ENCODE measurements at regions not wholly inside any gene's neighbourhood (a gene's known extent, or its start where the extent isn't known, plus 50 kb on each side); places are given as distances from the start of the nearest gene placed in this dataset.

DNA sequence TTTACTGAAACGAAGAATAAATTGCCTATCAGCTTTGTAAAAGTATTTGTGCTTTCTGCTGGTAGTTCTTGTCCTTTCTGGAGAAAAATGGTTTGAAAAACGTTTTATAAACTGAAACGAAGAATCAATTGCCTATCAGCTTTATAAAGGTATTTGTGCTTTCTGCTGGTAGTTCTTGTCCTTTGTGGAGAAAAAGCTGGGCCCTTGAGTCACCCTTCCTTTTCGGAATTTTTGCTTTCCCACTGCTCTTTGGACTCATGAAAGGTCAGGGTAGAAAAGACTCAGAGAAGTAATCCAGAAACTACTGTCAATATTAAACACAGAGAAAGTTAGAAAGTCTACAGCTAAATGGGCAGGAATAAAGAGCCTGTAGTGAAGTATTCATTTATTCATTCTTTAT, 72.8 kb downstream of the EOMES start:
- TF ChIP-seq POLR2A (IDR thresholded peaks at IDR 0.05; ENCODE audit: low read depth, low read length) (no peak), POLR2AphosphoS5 (IDR thresholded peaks at IDR 0.05; ENCODE audit: low read depth, low read length) (no peak)

Measured in GM12892 (cell line).